Gastroesophageal sphincter (tissue), 3 donors: ENCODE measurements at regions not wholly inside any gene's neighbourhood (a gene's known extent, or its start where the extent isn't known, plus 50 kb on each side); places are given as distances from the start of the nearest gene placed in this dataset.

Experiments
- CTCF ChIP-seq, 4 experiments: fragments of 200-600 bp in 2 of 4; fragments of 450-650 bp in 2 of 4; sonication (generic) in 1 of 4; IDR thresholded peaks; one replicate each; pipeline ENCODE4 v1.5.1; 2017 to 2019; ENCODE audit warnings: antibody characterized with exemption in 4 of 4, mild to moderate bottlenecking in 2 of 4, moderate library complexity in 2 of 4
- EP300 ChIP-seq: sonication (generic); formaldehyde crosslinking; IDR thresholded peaks from one replicate; pipeline ENCODE4 v1.6.1; 2017; ENCODE audit warnings: antibody characterized with exemption, mild to moderate bottlenecking
- POLR2A ChIP-seq, 2 donors: fragments of 450-650 bp; IDR thresholded peaks; one replicate each; pipeline ENCODE4 v1.6.1; 2017; ENCODE audit warnings: antibody characterized with exemption in 2 of 2, mild to moderate bottlenecking in 2 of 2, moderate library complexity in 1 of 2
- POLR2AphosphoS5 ChIP-seq: sonication (generic); formaldehyde crosslinking; IDR thresholded peaks from one replicate; pipeline ENCODE4 v1.6.1; 2017; ENCODE audit warnings: antibody characterized with exemption

GRCh38 chr6:92588148-92588547 is 831.2 kb downstream of the EPHA7 start:
- TF ChIP-seq POLR2A (IDR thresholded peaks at IDR 0.05) (no peak), POLR2AphosphoS5 (no peak), CTCF (IDR thresholded peaks at IDR 0.05) (no peak), EP300 (no peak)
